ENCODE measurements at regions not wholly inside any gene's neighbourhood (a gene's known extent, or its start where the extent isn't known, plus 50 kb on each side); places are given as distances from the start of the nearest gene placed in this dataset.

GRCh38 chrX:149365552-149365951 is 139.6 kb downstream of the IDS start:
- TF ChIP-seq CTCF (IDR thresholded peaks at IDR 0.05; ENCODE audit: insufficient read depth, missing control alignments), result no peak
- DNase-seq (ENCODE audit: insufficient read length, low spot score) (no peak), FAIRE-seq (no peak)

GRCh38 chrX:149365061-149365460 is 140.0 kb downstream of the IDS start:
- TF ChIP-seq CTCF (IDR thresholded peaks at IDR 0.05; ENCODE audit: insufficient read depth, missing control alignments), result no peak
- DNase-seq (ENCODE audit: insufficient read length, low spot score) (no peak), FAIRE-seq (no peak)

GRCh38 chrX:149363965-149364364 is 141.1 kb downstream of the IDS start:
- FAIRE-seq (no peak), DNase-seq (ENCODE audit: insufficient read length, low spot score) (no peak)
- no peak for TF ChIP-seq CTCF (IDR thresholded peaks at IDR 0.05; ENCODE audit: insufficient read depth, missing control alignments)

- no peak for TF ChIP-seq CTCF (IDR thresholded peaks at IDR 0.05; ENCODE audit: insufficient read depth, missing control alignments)
- DNase-seq (ENCODE audit: insufficient read length, low spot score) (no peak), FAIRE-seq (no peak)
These were observed 158.8 kb downstream of the IDS start for GRCh38 chrX:149346306-149346705.

- DNase-seq (ENCODE audit: insufficient read length, low spot score) (no peak), FAIRE-seq (no peak)
- no peak for TF ChIP-seq CTCF (IDR thresholded peaks at IDR 0.05; ENCODE audit: insufficient read depth, missing control alignments)
These were observed 182.8 kb downstream of the IDS start for GRCh38 chrX:149322316-149322715.

- DNase-seq (ENCODE audit: insufficient read length, low spot score), result no peak
- FAIRE-seq, result no peak
- no peak for TF ChIP-seq CTCF (IDR thresholded peaks at IDR 0.05; ENCODE audit: insufficient read depth, missing control alignments)
These were observed 191.2 kb downstream of the IDS start for GRCh38 chrX:149313871-149314371.

- TF ChIP-seq CTCF (IDR thresholded peaks at IDR 0.05; ENCODE audit: insufficient read depth, missing control alignments), result no peak
- no peak for FAIRE-seq
These were observed 192.1 kb downstream of the IDS start for GRCh38 chrX:149312988-149313387.

More at GRCh38 chrX:149312988-149313387, 192.1 kb downstream of the IDS start:
- DNase-seq (ENCODE audit: insufficient read length, low spot score), result no peak
